A673 (cell line): ENCODE measurements at regions not wholly inside any gene's neighbourhood (a gene's known extent, or its start where the extent isn't known, plus 50 kb on each side); places are given as distances from the start of the nearest gene placed in this dataset.
A peak's percentile ranks its signal among the peaks of the same experiment; 100 is the strongest.

ENCODE experiments used
- BruUV-seq: library from RNA; stranded (reverse); fragments of 400-500 nt; replicated peaks from 2 replicates; lab custom pipeline; 2021; lab: Mats Ljungman, UMichigan
- CTCF ChIA-PET: fragments of 300-600 bp; sonication (Branson Sonifier 250); formaldehyde crosslinking; loops from one replicate; lab custom pipeline; 2022; ENCODE audit warnings: antibody characterized with exemption; lab: Charles Lee
- POLR2A ChIA-PET: fragments of 300-600 bp; sonication (Branson Sonifier 250); formaldehyde crosslinking; loops from one replicate; lab custom pipeline; 2022; ENCODE audit warnings: antibody characterized with exemption; ENCODE audit not compliant: low non-redundant PET; lab: Charles Lee
- DNase-seq: peaks from one replicate; pipeline ENCODE4 v3.0.0-alpha.2; 2015; ENCODE audit warnings: low spot score
- H3K27ac ChIP-seq: fragments of 200-600 bp; sonication (generic); 2 replicates; pipeline ENCODE4 v1.5.1; 2016; ENCODE audit warnings: mixed run types, low read depth, mild to moderate bottlenecking, mixed read lengths, antibody characterized with exemption, low read length; ENCODE audit not compliant: poor library complexity, severe bottlenecking
- H3K27me3 ChIP-seq: fragments of 200-600 bp; sonication (generic); replicated peaks from 2 replicates; pipeline ENCODE4 v1.6.1; 2017; ENCODE audit warnings: mixed run types, low read depth, mild to moderate bottlenecking, mixed read lengths, antibody characterized with exemption, low read length; ENCODE audit not compliant: insufficient read depth, poor library complexity
- H3K36me3 ChIP-seq: fragments of 200-600 bp; sonication (generic); 2 replicates; pipeline ENCODE4 v1.6.1; 2016; ENCODE audit warnings: mixed run types, mild to moderate bottlenecking, mixed read lengths, antibody characterized with exemption, low read length; ENCODE audit not compliant: insufficient read depth, poor library complexity, severe bottlenecking
- H3K4me1 ChIP-seq: fragments of 200-600 bp; sonication (generic); 2 replicates; pipeline ENCODE4 v1.6.1; 2017; ENCODE audit warnings: mixed run types, mild to moderate bottlenecking, mixed read lengths, antibody characterized with exemption, low read length; ENCODE audit not compliant: insufficient read depth, poor library complexity, severe bottlenecking
- H3K4me3 ChIP-seq: fragments of 200-600 bp; sonication (generic); 2 replicates; pipeline ENCODE4 v1.5.1; 2016; ENCODE audit warnings: low read depth, mixed run types, mild to moderate bottlenecking, mixed read lengths, low read length; ENCODE audit not compliant: poor library complexity, severe bottlenecking
- H3K9me3 ChIP-seq: fragments of 200-600 bp; sonication (generic); 2 replicates; pipeline ENCODE4 v1.6.1; 2016; ENCODE audit warnings: mixed run types, low read depth, mild to moderate bottlenecking, mixed read lengths, antibody characterized with exemption, low read length; ENCODE audit not compliant: poor library complexity, severe bottlenecking
- EZH2 ChIP-seq: fragments of 200-600 bp; sonication (generic); IDR thresholded peaks from 2 replicates; pipeline ENCODE4 v1.6.1; 2017; ENCODE audit warnings: borderline replicate concordance, low read depth, mild to moderate bottlenecking, mixed read lengths, antibody characterized with exemption, low read length; ENCODE audit not compliant: poor library complexity, severe bottlenecking
- intact Hi-C: fragments of 100-400 bp; cut with micrococcal nuclease; formaldehyde crosslinking; loops from one replicate; pipeline ENCODE4 v1.10.0; 2022; ENCODE audit not compliant: unreplicated experiment
- TF ChIP-seq, protein P1 (sequence below): fragments of 300-800, 200-600 bp; sonication (generic); conservative IDR thresholded peaks from 2 replicates; pipeline ENCODE4 v1.5.1; 2017; ENCODE audit warnings: low read depth, mild to moderate bottlenecking, antibody characterized with exemption, low read length, moderate library complexity, mixed read lengths

DNA sequence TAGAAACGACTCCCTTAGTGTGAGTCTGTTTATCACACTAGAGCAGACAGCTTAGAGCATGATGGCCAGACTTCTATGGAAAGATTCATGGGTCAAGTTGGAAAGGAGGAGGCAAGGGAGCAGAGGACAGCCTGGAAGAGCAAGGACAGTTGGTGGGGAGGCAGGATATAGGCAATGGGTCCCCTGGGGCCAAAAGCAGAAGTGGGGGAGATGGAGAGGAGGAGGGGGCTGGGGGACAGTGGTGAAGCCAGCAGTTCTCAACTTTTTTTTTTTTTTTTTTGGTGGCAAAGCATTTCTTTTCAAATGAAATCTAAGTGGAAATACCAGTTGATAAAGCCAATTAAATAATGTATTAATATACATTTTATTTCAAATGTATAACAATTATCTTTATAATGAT is 197.9 kb downstream of the HRH4 start:
- no TSS peak for BruUV-seq
- H3K27me3 ChIP-seq = peaks cover 18% of the 10 kb centered on the region
- H3K9me3 ChIP-seq = no peaks in the 10 kb centered on the region
- TF ChIP-seq EZH2 = no peak
- TF ChIP-seq, protein P1, sequence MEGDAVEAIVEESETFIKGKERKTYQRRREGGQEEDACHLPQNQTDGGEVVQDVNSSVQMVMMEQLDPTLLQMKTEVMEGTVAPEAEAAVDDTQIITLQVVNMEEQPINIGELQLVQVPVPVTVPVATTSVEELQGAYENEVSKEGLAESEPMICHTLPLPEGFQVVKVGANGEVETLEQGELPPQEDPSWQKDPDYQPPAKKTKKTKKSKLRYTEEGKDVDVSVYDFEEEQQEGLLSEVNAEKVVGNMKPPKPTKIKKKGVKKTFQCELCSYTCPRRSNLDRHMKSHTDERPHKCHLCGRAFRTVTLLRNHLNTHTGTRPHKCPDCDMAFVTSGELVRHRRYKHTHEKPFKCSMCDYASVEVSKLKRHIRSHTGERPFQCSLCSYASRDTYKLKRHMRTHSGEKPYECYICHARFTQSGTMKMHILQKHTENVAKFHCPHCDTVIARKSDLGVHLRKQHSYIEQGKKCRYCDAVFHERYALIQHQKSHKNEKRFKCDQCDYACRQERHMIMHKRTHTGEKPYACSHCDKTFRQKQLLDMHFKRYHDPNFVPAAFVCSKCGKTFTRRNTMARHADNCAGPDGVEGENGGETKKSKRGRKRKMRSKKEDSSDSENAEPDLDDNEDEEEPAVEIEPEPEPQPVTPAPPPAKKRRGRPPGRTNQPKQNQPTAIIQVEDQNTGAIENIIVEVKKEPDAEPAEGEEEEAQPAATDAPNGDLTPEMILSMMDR = no peak
- ChIA-PET CTCF (no interaction called here), POLR2A (no interaction called here)
- no peaks in the 10 kb centered on the region for H3K4me1 ChIP-seq
- H3K27ac ChIP-seq = no peak overlapping the region
- DNase-seq = no peak
- intact Hi-C loops = no loop called here
- H3K36me3 ChIP-seq = no peaks in the 10 kb centered on the region
- H3K4me3 ChIP-seq = no peak overlapping the region

DNA sequence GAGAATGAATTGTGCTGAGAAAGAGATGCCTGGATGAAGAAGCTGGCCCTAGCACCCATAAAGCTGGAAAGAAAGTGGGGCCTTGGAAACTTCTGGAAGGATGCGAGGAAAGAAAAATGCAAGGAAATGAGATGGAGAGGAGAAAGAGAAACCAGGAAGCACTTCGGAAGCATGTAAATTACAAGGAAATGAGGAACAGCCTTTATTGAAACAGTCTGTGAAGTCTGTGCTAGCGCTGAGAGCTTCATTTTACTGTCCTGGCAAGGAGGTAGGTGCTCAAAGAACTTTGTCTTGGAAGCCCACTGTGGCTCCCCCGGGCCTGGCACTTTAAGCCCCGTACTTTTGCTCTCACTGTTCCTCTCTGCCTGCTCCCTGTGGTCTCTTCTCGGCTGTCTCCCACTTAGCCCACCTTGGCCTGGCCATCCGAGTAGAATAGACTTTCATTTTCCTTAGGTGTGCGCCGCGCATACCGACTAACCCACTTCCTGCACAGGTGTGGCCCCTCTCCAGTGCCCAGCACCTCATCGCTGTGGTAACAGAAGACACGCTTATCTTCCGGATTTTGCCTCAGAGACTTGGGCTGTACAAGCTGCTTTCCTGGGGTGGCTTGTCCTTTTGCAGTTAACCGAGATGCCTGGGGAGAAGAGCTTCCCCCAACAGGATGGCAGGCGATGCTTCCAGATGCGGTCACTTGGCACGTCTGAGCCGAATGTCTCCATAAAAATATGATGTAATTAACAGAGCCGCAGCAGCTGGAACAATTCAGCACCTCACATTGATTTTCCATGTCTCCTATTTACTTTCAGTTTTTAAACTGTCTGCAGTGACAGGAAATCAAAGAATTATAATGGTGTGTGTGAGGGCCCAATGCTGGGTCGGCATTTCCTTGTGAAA is 199.6 kb downstream of the HRH4 start:
- H3K27me3 ChIP-seq = peaks cover 18% of the 10 kb centered on the region
- H3K36me3 ChIP-seq = no peaks in the 10 kb centered on the region
- no peaks in the 10 kb centered on the region for H3K9me3 ChIP-seq
- no peaks in the 10 kb centered on the region for H3K4me1 ChIP-seq
- no TSS peak for BruUV-seq
- no peak for TF ChIP-seq EZH2
- TF ChIP-seq, protein P1 = no peak
- POLR2A ChIA-PET = no interaction called here
- CTCF ChIA-PET = no interaction called here
- H3K27ac ChIP-seq = no peak overlapping the region
- intact Hi-C loops = no loop called here
- no peak overlapping the region for H3K4me3 ChIP-seq
- peak; percentile 6 for DNase-seq

DNA sequence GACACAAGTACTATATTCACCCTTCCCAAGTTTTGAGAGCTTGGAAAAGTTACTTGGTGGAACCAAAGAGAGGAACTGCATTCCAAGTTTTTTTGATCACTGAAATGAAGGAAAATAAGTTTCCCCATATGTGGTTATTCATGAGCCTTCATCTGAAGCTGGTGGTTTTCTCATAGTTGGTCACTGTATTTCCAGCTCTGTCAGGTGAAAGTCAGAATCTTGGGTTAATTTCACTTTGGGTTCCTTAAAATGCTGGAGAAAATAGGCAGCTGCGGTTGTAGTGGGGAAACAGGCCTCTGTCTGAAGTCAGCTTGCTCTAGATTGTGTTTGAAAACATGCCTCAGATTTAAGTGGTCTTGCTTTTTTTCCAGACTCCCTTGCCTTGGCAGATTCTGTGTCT is 200.5 kb downstream of the HRH4 start:
- no peaks in the 10 kb centered on the region for H3K4me1 ChIP-seq
- POLR2A ChIA-PET = no interaction called here
- intact Hi-C loops = no loop called here

More for the DNA sequence above, 200.5 kb downstream of the HRH4 start:
- Histone ChIP-seq H3K27ac (no peak overlapping the region), H3K9me3 (no peaks in the 10 kb centered on the region), H3K27me3 (peaks cover 18% of the 10 kb centered on the region), H3K4me3 (no peak overlapping the region), H3K36me3 (no peaks in the 10 kb centered on the region)
- no TSS peak for BruUV-seq
- TF ChIP-seq, protein P1 = no peak
- no peak for TF ChIP-seq EZH2
- CTCF ChIA-PET = no interaction called here
- no peak for DNase-seq
